ENCODE measurements at regions not wholly inside any gene's neighbourhood (a gene's known extent, or its start where the extent isn't known, plus 50 kb on each side); places are given as distances from the start of the nearest gene placed in this dataset.

GRCh38 chr9:91146391-91147019 lies 215.2 kb downstream of the AUH start:
- Histone ChIP-seq H3K36me3 (no peaks in the 10 kb centered on the region), H3K27ac (peak overlapping the region; percentile 4), H3K27me3 (no peaks in the 10 kb centered on the region), H3K9me3 (no peaks in the 10 kb centered on the region), H3K4me1 (no peaks in the 10 kb centered on the region), H3K4me3 (no peak overlapping the region)
- intact Hi-C loops (cut with DNase I), result no loop called here
- DNase-seq (no peak), ATAC-seq (peak; percentile 93)
- TF ChIP-seq CTCF (IDR thresholded peaks at IDR 0.05), result no peak

DNA sequence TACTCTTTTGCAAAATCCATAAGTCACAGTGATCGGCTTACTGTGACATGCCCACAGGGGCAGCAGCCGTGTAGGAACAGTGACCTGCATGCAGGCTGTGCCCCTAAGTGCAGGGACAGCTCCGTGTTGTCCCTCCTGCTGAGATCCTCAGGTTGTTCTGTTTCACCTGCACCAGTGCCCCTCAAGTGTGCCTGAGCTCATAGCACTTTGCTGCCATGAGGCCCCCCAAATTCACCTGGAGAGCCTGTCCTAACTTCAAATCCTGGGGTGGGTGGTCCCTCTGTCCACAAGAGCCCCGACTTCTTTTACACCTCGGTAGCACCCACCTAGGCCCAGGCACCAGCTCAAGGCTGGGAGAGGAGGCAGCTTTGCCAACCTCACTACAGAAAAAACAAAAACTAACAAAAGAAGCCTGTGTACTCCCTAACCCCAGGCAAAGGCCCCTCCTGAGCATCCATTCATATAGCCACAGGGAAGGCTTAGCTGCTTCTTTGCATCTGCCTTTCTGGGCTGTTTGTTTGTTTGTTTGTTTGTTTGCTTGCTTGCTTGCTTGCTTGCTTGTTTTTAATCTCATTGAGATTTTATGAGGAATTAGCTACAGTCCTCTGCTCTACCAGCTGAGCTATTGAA lies 214.5 kb downstream of the AUH start:
- H3K9me3 ChIP-seq, result no peaks in the 10 kb centered on the region
- H3K36me3 ChIP-seq, result no peaks in the 10 kb centered on the region
- no peaks in the 10 kb centered on the region for H3K4me1 ChIP-seq
- TF ChIP-seq CTCF (IDR thresholded peaks at IDR 0.05), result no peak
- no peak overlapping the region for H3K4me3 ChIP-seq
- ATAC-seq, result no peak
- no peak overlapping the region for H3K27ac ChIP-seq
- DNase-seq, result no peak
- intact Hi-C loops (cut with DNase I), result no loop called here
- H3K27me3 ChIP-seq, result no peaks in the 10 kb centered on the region

DNA sequence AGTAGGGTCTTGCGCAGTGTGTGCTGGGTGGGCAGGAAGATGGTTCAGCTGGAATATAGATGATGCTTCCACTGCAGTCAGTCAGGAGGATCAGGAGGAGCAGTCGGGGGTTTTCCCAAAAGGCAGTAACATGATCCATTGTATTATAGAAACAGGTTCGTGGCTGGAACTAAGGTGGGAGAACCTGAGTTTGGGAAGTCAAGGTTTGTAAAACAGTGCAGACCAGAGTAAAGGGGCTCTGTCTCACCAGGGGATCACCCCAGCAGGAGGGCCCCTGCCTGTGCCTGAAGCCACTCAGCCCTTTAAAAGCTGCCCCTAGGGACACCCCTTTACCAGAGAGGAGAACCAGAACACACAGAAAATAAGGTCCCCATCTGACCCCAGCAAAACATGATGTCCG lies 213.4 kb downstream of the AUH start:
- no peak for DNase-seq

GRCh38 chr9:91150273-91150997 lies 211.3 kb downstream of the AUH start:
- no peak overlapping the region for H3K4me3 ChIP-seq
- H3K4me1 ChIP-seq, result no peaks in the 10 kb centered on the region
- no peaks in the 10 kb centered on the region for H3K36me3 ChIP-seq
- ATAC-seq (no peak), DNase-seq (no peak)
- H3K27ac ChIP-seq, result peak overlapping the region; percentile 58
- intact Hi-C loops (cut with DNase I), result no loop called here
- H3K9me3 ChIP-seq, result no peaks in the 10 kb centered on the region
- no peak for TF ChIP-seq CTCF (IDR thresholded peaks at IDR 0.05)
- H3K27me3 ChIP-seq, result no peaks in the 10 kb centered on the region

More for the DNA sequence above, 213.4 kb downstream of the AUH start:
- Histone ChIP-seq H3K4me3 (no peak overlapping the region), H3K9me3 (no peaks in the 10 kb centered on the region), H3K27me3 (no peaks in the 10 kb centered on the region), H3K27ac (no peak overlapping the region), H3K4me1 (no peaks in the 10 kb centered on the region), H3K36me3 (no peaks in the 10 kb centered on the region)
- intact Hi-C loops (cut with DNase I), result no loop called here
- no peak for ATAC-seq
- TF ChIP-seq CTCF (IDR thresholded peaks at IDR 0.05), result no peak

DNA sequence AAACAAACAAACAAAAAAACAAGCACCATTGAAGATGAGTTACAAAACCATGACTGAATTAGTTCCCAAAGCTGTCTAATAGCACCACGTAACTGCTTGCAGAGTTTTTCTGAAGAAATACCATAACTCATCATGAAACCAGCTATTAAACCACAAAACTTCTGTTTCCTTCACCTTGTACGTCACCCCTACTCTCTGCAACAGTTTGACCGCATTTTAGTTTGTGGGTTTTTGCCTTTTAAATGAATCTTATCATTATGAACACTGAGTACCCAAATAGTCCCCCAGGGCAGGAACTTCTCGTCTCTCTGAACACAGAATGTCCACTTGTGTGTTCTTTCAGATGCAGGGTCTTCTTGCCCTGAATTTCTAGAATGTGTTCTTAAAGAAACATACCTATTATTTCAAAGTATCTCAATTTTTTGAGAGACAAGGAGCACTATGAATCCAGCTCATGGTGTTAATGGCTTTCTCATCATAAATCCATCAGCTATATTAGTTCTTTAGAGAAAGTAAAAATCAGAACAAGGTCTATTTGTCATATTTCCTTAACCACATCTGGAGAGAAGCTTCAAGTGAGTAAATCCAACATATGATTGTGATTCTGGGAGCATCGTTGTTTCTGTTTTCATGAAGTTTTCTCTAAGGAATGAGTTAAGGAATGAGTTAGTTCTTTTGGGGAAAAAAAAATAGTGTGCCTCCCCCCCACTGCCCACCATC lies 210.6 kb downstream of the AUH start:
- Histone ChIP-seq H3K4me3 (no peak overlapping the region), H3K4me1 (no peaks in the 10 kb centered on the region), H3K27ac (no peak overlapping the region), H3K27me3 (no peaks in the 10 kb centered on the region), H3K36me3 (no peaks in the 10 kb centered on the region), H3K9me3 (no peaks in the 10 kb centered on the region)
- intact Hi-C loops (cut with DNase I), result no loop called here
- TF ChIP-seq CTCF (IDR thresholded peaks at IDR 0.05), result no peak
- DNase-seq (no peak), ATAC-seq (peak; percentile 43)
